ENCODE measurements at regions not wholly inside any gene's neighbourhood (a gene's known extent, or its start where the extent isn't known, plus 50 kb on each side); places are given as distances from the start of the nearest gene placed in this dataset.

GRCh38 chrX:33989936-33990335 lies 142.2 kb downstream of the FAM47A start:
- TF ChIP-seq POLR2A (IDR thresholded peaks at IDR 0.05) (no peak), POLR2AphosphoS5 (IDR thresholded peaks at IDR 0.05; ENCODE audit: insufficient read depth in 1 of 2, low read depth in 1 of 2) (no peak)
- DNase-seq (ENCODE audit: extremely low spot score in 2 of 2): no peak
- no peaks in the 10 kb centered on the region for H3K36me3 ChIP-seq
- H3K9me3 ChIP-seq: no peaks in the 10 kb centered on the region
- H3K27me3 ChIP-seq: no peaks in the 10 kb centered on the region
- intact Hi-C loops (cut with DNase I): no loop called here
- H3K4me1 ChIP-seq: no peaks in the 10 kb centered on the region
- no peak overlapping the region for H3K4me3 ChIP-seq
- H3K27ac ChIP-seq: no peak overlapping the region

GRCh38 chrX:33987458-33987857 lies 144.7 kb downstream of the FAM47A start:
- Histone ChIP-seq H3K9me3 (no peaks in the 10 kb centered on the region), H3K27me3 (no peaks in the 10 kb centered on the region), H3K4me3 (no peak overlapping the region), H3K27ac (no peak overlapping the region), H3K4me1 (no peaks in the 10 kb centered on the region), H3K36me3 (no peaks in the 10 kb centered on the region)
- no peak for DNase-seq (ENCODE audit: extremely low spot score in 2 of 2)
- intact Hi-C loops (cut with DNase I): no loop called here
- TF ChIP-seq CTCF (IDR thresholded peaks at IDR 0.05) (no peak), POLR2AphosphoS5 (IDR thresholded peaks at IDR 0.05; ENCODE audit: insufficient read depth in 1 of 2, low read depth in 1 of 2) (no peak), POLR2A (IDR thresholded peaks at IDR 0.05) (no peak)

- no peak overlapping the region for H3K4me3 ChIP-seq
- H3K27ac ChIP-seq: no peak overlapping the region
- H3K27me3 ChIP-seq: no peaks in the 10 kb centered on the region
- no peaks in the 10 kb centered on the region for H3K9me3 ChIP-seq
- H3K36me3 ChIP-seq: no peaks in the 10 kb centered on the region
- no peaks in the 10 kb centered on the region for H3K4me1 ChIP-seq
- intact Hi-C loops (cut with DNase I): no loop called here
- no peak for TF ChIP-seq POLR2AphosphoS5 (IDR thresholded peaks at IDR 0.05; ENCODE audit: insufficient read depth in 1 of 2, low read depth in 1 of 2)
- TF ChIP-seq CTCF (IDR thresholded peaks at IDR 0.05): no peak
- TF ChIP-seq POLR2A (IDR thresholded peaks at IDR 0.05): no peak
- DNase-seq (ENCODE audit: extremely low spot score in 2 of 2): no peak
Observed at GRCh38 chrX:33974676-33975075, 157.4 kb downstream of the FAM47A start.

- no peaks in the 10 kb centered on the region for H3K36me3 ChIP-seq
- no peaks in the 10 kb centered on the region for H3K27me3 ChIP-seq
- no peak overlapping the region for H3K4me3 ChIP-seq
- H3K27ac ChIP-seq: no peak overlapping the region
- DNase-seq (ENCODE audit: extremely low spot score in 2 of 2): no peak
- no peaks in the 10 kb centered on the region for H3K9me3 ChIP-seq
- intact Hi-C loops (cut with DNase I): no loop called here
- no peaks in the 10 kb centered on the region for H3K4me1 ChIP-seq
- TF ChIP-seq POLR2AphosphoS5 (IDR thresholded peaks at IDR 0.05; ENCODE audit: insufficient read depth in 1 of 2, low read depth in 1 of 2): no peak
- no peak for TF ChIP-seq CTCF (IDR thresholded peaks at IDR 0.05)
- no peak for TF ChIP-seq POLR2A (IDR thresholded peaks at IDR 0.05)
Observed at GRCh38 chrX:33970028-33970967, 161.8 kb downstream of the FAM47A start.

DNA sequence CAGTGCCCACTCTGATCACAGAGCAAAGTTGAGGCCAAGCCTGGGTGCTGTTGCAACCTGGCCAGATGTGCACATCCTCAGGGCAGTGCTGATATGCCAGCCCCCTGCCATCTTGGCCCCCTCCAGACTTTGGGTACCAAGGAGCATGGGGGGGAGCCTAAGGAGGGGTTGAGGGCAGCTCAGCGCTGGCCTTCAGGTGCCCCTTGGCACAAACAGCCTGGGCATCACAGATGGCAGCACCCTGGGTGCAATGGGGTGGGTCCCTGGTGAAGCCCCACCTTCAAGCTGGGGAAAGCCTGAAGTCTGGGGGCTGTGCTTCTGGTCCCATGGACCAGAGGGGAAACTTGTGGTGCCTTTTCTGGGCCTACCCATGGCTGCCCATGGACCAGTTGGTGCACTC lies 163.0 kb downstream of the FAM47A start:
- Histone ChIP-seq H3K4me1 (no peaks in the 10 kb centered on the region), H3K27ac (no peak overlapping the region), H3K9me3 (no peaks in the 10 kb centered on the region), H3K27me3 (no peaks in the 10 kb centered on the region), H3K4me3 (no peak overlapping the region), H3K36me3 (no peaks in the 10 kb centered on the region)
- TF ChIP-seq POLR2AphosphoS5 (IDR thresholded peaks at IDR 0.05; ENCODE audit: insufficient read depth in 1 of 2, low read depth in 1 of 2) (no peak), POLR2A (IDR thresholded peaks at IDR 0.05) (no peak), CTCF (IDR thresholded peaks at IDR 0.05) (no peak)
- no peak for DNase-seq (ENCODE audit: extremely low spot score in 2 of 2)
- intact Hi-C loops (cut with DNase I): no loop called here
